ENCODE measurements at regions not wholly inside any gene's neighbourhood (a gene's known extent, or its start where the extent isn't known, plus 50 kb on each side); places are given as distances from the start of the nearest gene placed in this dataset.
A peak's percentile ranks its signal among the peaks of the same experiment; 100 is the strongest.
"Not testable (repeated sequence)": the region's sequence is repeated elsewhere in the genome, so short reads cannot be mapped to it uniquely, and the experiment has no call there.

GRCh38 chr6:144969602-144970272 is 684.6 kb downstream of the UTRN start:
- Histone ChIP-seq H3K27ac (ENCODE audit: insufficient read length, low read depth, low read length) (no peak overlapping the region), H2BK15ac (ENCODE audit: low read depth, low read length) (no peak overlapping the region), H2AK5ac (ENCODE audit: insufficient read length, low read length) (no peak overlapping the region), H3K79me1 (ENCODE audit: insufficient read depth, low read depth, low read length, poor library complexity, severe bottlenecking) (no peaks in the 10 kb centered on the region), H4K8ac (replicated peaks; ENCODE audit: insufficient read length, low read depth, low read length) (no peak overlapping the region), H4K91ac (ENCODE audit: insufficient read length, low read depth, low read length) (no peak overlapping the region), H3K23me2 (ENCODE audit: insufficient read length, low read depth, low read length, poor library complexity, severe bottlenecking) (no peaks in the 10 kb centered on the region), H2AFZ (ENCODE audit: low read length) (no peak overlapping the region), H3K4ac (ENCODE audit: low read depth, low read length) (no peak overlapping the region), H3K27me3 (ENCODE audit: insufficient read depth, low read length) (no peaks in the 10 kb centered on the region), H3K79me2 (ENCODE audit: insufficient read depth, low read length) (no peaks in the 10 kb centered on the region), H2BK120ac (ENCODE audit: low read depth, low read length, poor library complexity, severe bottlenecking) (no peak overlapping the region), H3K4me2 (ENCODE audit: insufficient read depth, insufficient read length, low read length) (no peak overlapping the region), H2BK12ac (ENCODE audit: insufficient read length, low read depth, low read length) (no peak overlapping the region), H2BK20ac (ENCODE audit: low read depth, low read length, poor library complexity, severe bottlenecking) (no peak overlapping the region), H3K4me1 (ENCODE audit: insufficient read depth, low read length) (no peaks in the 10 kb centered on the region), H3K56ac (ENCODE audit: insufficient read length, low read depth, low read length) (no peak overlapping the region), H3K9ac (ENCODE audit: extremely low read depth, insufficient read length, low read length) (no peak overlapping the region), H2BK5ac (ENCODE audit: insufficient read length, low read length) (no peak overlapping the region), H3K9me3 (ENCODE audit: control insufficient read depth, low read depth, low read length) (no peaks in the 10 kb centered on the region), H4K20me1 (ENCODE audit: control insufficient read depth, insufficient read depth, insufficient read length) (no peaks in the 10 kb centered on the region), H3T11ph (ENCODE audit: low read length) (no peak overlapping the region), H3K18ac (ENCODE audit: insufficient read length, low read depth, low read length) (no peak overlapping the region), H3K14ac (ENCODE audit: insufficient read depth, low read length) (no peak overlapping the region), H3K23ac (ENCODE audit: insufficient read length, low read depth, low read length) (no peak overlapping the region), H4K5ac (ENCODE audit: insufficient read length, low read depth, low read length) (no peak overlapping the region)
- WGBS (ENCODE audit: extremely low coverage, insufficient read length, low lambda C conversion rate): no CpG with 5 or more reads among the region's 6 CpGs
- no peak for TF ChIP-seq CTCF (conservative IDR thresholded peaks at IDR 0.05)
- Mint-ChIP-seq H3K27ac (no peak overlapping the region), H3K9me3 (peaks cover 0 to 2% of the 10 kb centered on the region in 2 experiments; a peak in 1 of 5 replicates), H3K36me3 (ENCODE audit: insufficient read depth in 1 of 3, low read depth in 3 of 3) (peaks cover 1 to 6% (median 4%) of the 10 kb centered on the region in 3 experiments; a peak in 4 of 7 replicates), H3K4me1 (peaks cover 0 to 10% of the 10 kb centered on the region in 2 experiments; a peak in 2 of 4 replicates), H3K27me3 (ENCODE audit: low read depth) (no peaks in the 10 kb centered on the region), H3K4me3 (no peak overlapping the region)
- no peak for DNase-seq

GRCh38 chr6:144977250-144977864 is 692.2 kb downstream of the UTRN start:
- peaks cover 21 to 22% of the 10 kb centered on the region in 2 experiments for H3K4me1 Mint-ChIP-seq
- Histone ChIP-seq H3K14ac (ENCODE audit: insufficient read depth, low read length) (peak overlapping the region; percentile 91), H3K18ac (ENCODE audit: insufficient read length, low read depth, low read length) (peak overlapping the region; percentile 84), H4K5ac (ENCODE audit: insufficient read length, low read depth, low read length) (peak overlapping the region; percentile 24)
- H2BK5ac ChIP-seq (ENCODE audit: insufficient read length, low read length); H3K4me2 ChIP-seq (ENCODE audit: insufficient read depth, insufficient read length, low read length); H3K9ac ChIP-seq (ENCODE audit: extremely low read depth, insufficient read length, low read length); H3K79me1 ChIP-seq (ENCODE audit: insufficient read depth, low read depth, low read length, poor library complexity, severe bottlenecking); H3K56ac ChIP-seq (ENCODE audit: insufficient read length, low read depth, low read length); H3K23ac ChIP-seq (ENCODE audit: insufficient read length, low read depth, low read length); H4K91ac ChIP-seq (ENCODE audit: insufficient read length, low read depth, low read length); H3K27ac ChIP-seq (ENCODE audit: insufficient read length, low read depth, low read length); H3K79me2 ChIP-seq (ENCODE audit: insufficient read depth, low read length); H3K27me3 ChIP-seq (ENCODE audit: insufficient read depth, low read length); H2BK20ac ChIP-seq (ENCODE audit: low read depth, low read length, poor library complexity, severe bottlenecking); H4K8ac ChIP-seq (replicated peaks; ENCODE audit: insufficient read length, low read depth, low read length); H3K9me3 Mint-ChIP-seq; H2AK5ac ChIP-seq (ENCODE audit: insufficient read length, low read length); H3K23me2 ChIP-seq (ENCODE audit: insufficient read length, low read depth, low read length, poor library complexity, severe bottlenecking); H4K20me1 ChIP-seq (ENCODE audit: control insufficient read depth, insufficient read depth, insufficient read length); H3K4me1 ChIP-seq (ENCODE audit: insufficient read depth, low read length); H2BK15ac ChIP-seq (ENCODE audit: low read depth, low read length); H3K4ac ChIP-seq (ENCODE audit: low read depth, low read length); H2BK12ac ChIP-seq (ENCODE audit: insufficient read length, low read depth, low read length); H2AFZ ChIP-seq (ENCODE audit: low read length); H3K27me3 Mint-ChIP-seq (ENCODE audit: low read depth); H2BK120ac ChIP-seq (ENCODE audit: low read depth, low read length, poor library complexity, severe bottlenecking); H3T11ph ChIP-seq (ENCODE audit: low read length); H3K9me3 ChIP-seq (ENCODE audit: control insufficient read depth, low read depth, low read length): not testable (repeated sequence)
- H3K27ac Mint-ChIP-seq: peak overlapping the region; percentile 35 to 96 (median 91); a peak in 4 of 7 replicates
- peak; percentile 80 for DNase-seq
- WGBS (ENCODE audit: extremely low coverage, insufficient read length, low lambda C conversion rate): no CpG with 5 or more reads among the region's 8 CpGs
- peaks cover 0 to 12% (median 2%) of the 10 kb centered on the region in 3 experiments; a peak in 5 of 7 replicates for H3K36me3 Mint-ChIP-seq (ENCODE audit: insufficient read depth in 1 of 3, low read depth in 3 of 3)
- H3K4me3 Mint-ChIP-seq: peak overlapping the region; percentile 1 to 13; a peak in 2 of 5 replicates

Data from H9 (cell line).